Retina (tissue), 1 donor: ENCODE measurements at regions not wholly inside any gene's neighbourhood (a gene's known extent, or its start where the extent isn't known, plus 50 kb on each side); places are given as distances from the start of the nearest gene placed in this dataset.

Experiments
- DNase-seq: peaks from one replicate; pipeline ENCODE4 v3.0.0-alpha.2; 2016

- DNase-seq, result no peak
Observed at GRCh38 chr2:75277111-75277510, 77.8 kb upstream of the TACR1 start.

- DNase-seq, result no peak
Observed at GRCh38 chr2:75276093-75277029, 77.0 kb upstream of the TACR1 start.

GRCh38 chr2:75274936-75275335 is 75.6 kb upstream of the TACR1 start:
- no peak for DNase-seq

GRCh38 chr2:75268112-75268511 is 68.8 kb upstream of the TACR1 start:
- DNase-seq, result no peak

GRCh38 chr2:75261923-75262322 is 62.6 kb upstream of the TACR1 start:
- no peak for DNase-seq

- DNase-seq, result no peak
Observed at GRCh38 chr2:75260946-75261345, 61.6 kb upstream of the TACR1 start.

GRCh38 chr2:75258620-75259019 is 59.3 kb upstream of the TACR1 start:
- no peak for DNase-seq

GRCh38 chr2:75256485-75256884 is 57.2 kb upstream of the TACR1 start:
- DNase-seq, result no peak

- DNase-seq, result no peak
Observed at GRCh38 chr2:75253526-75253925, 54.2 kb upstream of the TACR1 start.

GRCh38 chr2:75251896-75252295 is 52.6 kb upstream of the TACR1 start:
- no peak for DNase-seq
